HCT116 (cell line): ENCODE measurements at regions not wholly inside any gene's neighbourhood (a gene's known extent, or its start where the extent isn't known, plus 50 kb on each side); places are given as distances from the start of the nearest gene placed in this dataset.

Experiments used
- ATAC-seq: fragments of 200-7000 bp; cut with Tn5 transposase; 2 replicates; pipeline ENCODE4 v1.9.1; 2020; ENCODE audit warnings: mild to moderate bottlenecking, moderate library complexity
- BruUV-seq: library from RNA; stranded (reverse); fragments of 400-500 nt; replicated peaks from 2 replicates; lab custom pipeline; 2021; lab: Mats Ljungman, UMichigan
- CTCF ChIA-PET: fragments of 300-600 bp; sonication (Branson Sonifier 250); formaldehyde crosslinking; loops from one replicate; lab custom pipeline; 2021; ENCODE audit warnings: antibody characterized with exemption; lab: Charles Lee
- POLR2A ChIA-PET: fragments of 300-600, 350-600 bp; sonication (Branson Sonifier 250); formaldehyde crosslinking; loops from one replicate; lab custom pipeline; 2021; ENCODE audit warnings: antibody characterized with exemption; lab: Charles Lee
- RAD21 ChIA-PET, 2 experiments: fragments of 300-600 bp; sonication (Branson Sonifier 250); formaldehyde crosslinking; loops; one replicate each; lab custom pipeline; 2023; ENCODE audit warnings: low total read pairs in 2 of 2; ENCODE audit not compliant: uncharacterized antibody in 2 of 2, unreplicated experiment in 2 of 2, low non-redundant PET in 1 of 2; lab: Charles Lee
- DNase-seq: peaks from one replicate; pipeline ENCODE4 v3.0.0-alpha.2; 2010; ENCODE audit warnings: low read depth, low spot score
- H2AFZ ChIP-seq: fragments of 200-600 bp; shearing (Covaris generic), sonication (generic); 2 replicates; pipeline ENCODE4 v1.6.1; 2017; ENCODE audit warnings: low read depth, mixed run types, mixed read lengths, antibody characterized with exemption, low read length; ENCODE audit not compliant: poor library complexity, severe bottlenecking
- H3K27ac ChIP-seq: 2 replicates; pipeline ENCODE4 v1.5.1; 2012; ENCODE audit warnings: low read depth, low read length
- H3K27me3 ChIP-seq: fragments of 200-600 bp; sonication (generic); 2 replicates; pipeline ENCODE4 v1.6.1; 2016; ENCODE audit warnings: mixed run types, low read length, mixed read lengths; ENCODE audit not compliant: insufficient read depth
- H3K36me3 ChIP-seq, 2 experiments: fragments of 200-500 bp in 1 of 2; fragments of 200-600 bp in 1 of 2; sonication (Bioruptor generic) in 1 of 2; sonication (generic) in 1 of 2; 2 replicates each; pipeline versions ENCODE4 v1.5.1 to v1.6.1; 2014 to 2016; ENCODE audit warnings: low read length in 2 of 2, inconsistent platforms in 1 of 2, mixed read lengths in 1 of 2, mixed run types in 1 of 2; ENCODE audit not compliant: insufficient read depth in 2 of 2, control insufficient read depth in 1 of 2
- H3K4me1 ChIP-seq, 2 experiments: fragments of 200-600 bp in 1 of 2; sonication (generic) in 1 of 2; 2 replicates each; pipeline versions ENCODE4 v1.5.1 to v1.6.1; 2012 to 2017; ENCODE audit warnings: low read length in 2 of 2, inconsistent platforms in 1 of 2, mild to moderate bottlenecking in 1 of 2, mixed read lengths in 1 of 2, mixed run types in 1 of 2, moderate library complexity in 1 of 2; ENCODE audit not compliant: insufficient read depth in 2 of 2, control insufficient read depth in 1 of 2
- H3K4me2 ChIP-seq: fragments of 200-600 bp; sonication (generic); 2 replicates; pipeline ENCODE4 v1.6.1; 2017; ENCODE audit warnings: mixed run types, low read length, mixed read lengths
- H3K4me3 ChIP-seq, 2 experiments: fragments of 200-600 bp in 1 of 2; sonication (generic) in 1 of 2; replicated peaks in 1 of 2; 2 replicates each; pipeline ENCODE4 v1.5.1; 2011 to 2016; ENCODE audit warnings: low read length in 2 of 2, control low read depth in 1 of 2, low read depth in 1 of 2, mild to moderate bottlenecking in 1 of 2, mixed read lengths in 1 of 2, mixed run types in 1 of 2
- H3K79me2 ChIP-seq: fragments of 200-600 bp; sonication (generic); 2 replicates; pipeline ENCODE4 v1.6.1; 2017; ENCODE audit warnings: mild to moderate bottlenecking, mixed run types, low read length, moderate library complexity, mixed read lengths; ENCODE audit not compliant: insufficient read depth
- H3K9ac ChIP-seq: fragments of 200-600 bp; sonication (generic); 2 replicates; pipeline ENCODE4 v1.6.1; 2016; ENCODE audit warnings: low read length, mixed read lengths
- H3K9me2 ChIP-seq: fragments of 200-600 bp; sonication (generic), shearing (Covaris generic); 2 replicates; pipeline ENCODE4 v1.6.1; 2017; ENCODE audit warnings: mixed run types, mild to moderate bottlenecking, moderate library complexity; ENCODE audit not compliant: insufficient read depth
- H3K9me3 ChIP-seq, 2 experiments: fragments of 200-500 bp in 1 of 2; fragments of 200-600 bp in 1 of 2; sonication (Bioruptor generic) in 1 of 2; sonication (generic) in 1 of 2; 2 replicates each; pipeline ENCODE4 v1.6.1; 2014 to 2017; ENCODE audit warnings: low read length in 2 of 2, mixed read lengths in 2 of 2, inconsistent platforms in 1 of 2, low read depth in 1 of 2, mild to moderate bottlenecking in 1 of 2, mixed run types in 1 of 2, moderate library complexity in 1 of 2; ENCODE audit not compliant: control insufficient read depth in 1 of 2, insufficient read depth in 1 of 2
- H4K20me1 ChIP-seq: fragments of 200-600 bp; sonication (generic), shearing (Covaris generic); 2 replicates; pipeline ENCODE4 v1.6.1; 2017; ENCODE audit warnings: mixed run types, mild to moderate bottlenecking, moderate library complexity; ENCODE audit not compliant: insufficient read depth
- ATF3 ChIP-seq: IDR thresholded peaks from 2 replicates; pipeline ENCODE4 v1.6.1; 2012
- CBX3 ChIP-seq: IDR thresholded peaks from 2 replicates; pipeline ENCODE4 v1.6.1; 2012; ENCODE audit warnings: low read depth
- CTCF ChIP-seq, 3 experiments: fragments of 200-600 bp in 1 of 3; sonication (generic) in 1 of 3; IDR thresholded peaks in 2 of 3; conservative IDR thresholded peaks in 1 of 3; 2 replicates each; pipeline ENCODE4 v1.5.1; 2012 to 2017; ENCODE audit warnings: low read depth in 2 of 3, low read length in 2 of 3, antibody characterized with exemption in 1 of 3, borderline replicate concordance in 1 of 3, control low read depth in 1 of 3, mild to moderate bottlenecking in 1 of 3, mixed read lengths in 1 of 3, mixed run types in 1 of 3, moderate library complexity in 1 of 3; ENCODE audit not compliant: insufficient read depth in 1 of 3
- EGR1 ChIP-seq: IDR thresholded peaks from 2 replicates; pipeline ENCODE4 v1.6.1; 2012; ENCODE audit warnings: low read depth
- EZH2 ChIP-seq: fragments of 200-600 bp; sonication (generic); IDR thresholded peaks from 2 replicates; pipeline ENCODE4 v1.6.1; 2017; ENCODE audit warnings: antibody characterized with exemption, mixed run types
- EZH2phosphoT487 ChIP-seq: fragments of 200-600 bp; IDR thresholded peaks from 2 replicates; pipeline ENCODE4 v1.6.1; 2018; ENCODE audit warnings: antibody characterized with exemption, borderline replicate concordance
- SIN3A ChIP-seq: IDR thresholded peaks from 2 replicates; pipeline ENCODE4 v1.6.1; 2012; ENCODE audit warnings: low read depth
- SP1 ChIP-seq: IDR thresholded peaks from 2 replicates; pipeline ENCODE4 v1.6.1; 2012; ENCODE audit warnings: low read depth
- SRF ChIP-seq: IDR thresholded peaks from 2 replicates; pipeline ENCODE4 v1.6.1; 2012; ENCODE audit warnings: low read depth
- TCF7L2 ChIP-seq: IDR thresholded peaks from 2 replicates; pipeline ENCODE4 v1.7.0; 2011; ENCODE audit warnings: borderline replicate concordance, inconsistent platforms; ENCODE audit not compliant: insufficient read depth, insufficient read length; ENCODE audit errors: extremely low read depth
- YY1 ChIP-seq: IDR thresholded peaks from 2 replicates; pipeline ENCODE4 v1.6.1; 2011; ENCODE audit warnings: low read length, low read depth, moderate library complexity, mild to moderate bottlenecking; ENCODE audit not compliant: insufficient replicate concordance; ENCODE audit errors: extremely low read depth
- ZNF274 ChIP-seq: fragments of 200-500 bp; sonication (Bioruptor generic); IDR thresholded peaks from 2 replicates; pipeline ENCODE4 v1.6.1; 2014; ENCODE audit warnings: mild to moderate bottlenecking, low read depth, low read length, inconsistent platforms
- intact Hi-C: fragments of 100-400 bp; cut with micrococcal nuclease; formaldehyde crosslinking; loops from 2 replicates; pipeline ENCODE4 v1.10.0; 2022

- H3K27me3 ChIP-seq: no peaks in the 10 kb centered on the region
- H4K20me1 ChIP-seq: no peaks in the 10 kb centered on the region
- H3K9me3 ChIP-seq: peaks cover 0 to 3% of the 10 kb centered on the region in 2 experiments; a peak in 3 of 4 replicates
- no peak overlapping the region for H3K27ac ChIP-seq
- TF ChIP-seq ZNF274 (no peak), YY1 (no peak), SRF (no peak), CTCF (IDR thresholded peaks at IDR 0.05 in 2 of 3, conservative IDR thresholded peaks at IDR 0.05 in 1 of 3; ENCODE audit: borderline replicate concordance in 1 of 3, insufficient read depth in 1 of 3, low read depth in 2 of 3, low read length in 2 of 3) (no peak)
- no peak overlapping the region for H3K4me3 ChIP-seq
- no peak for ATAC-seq
- H3K4me1 ChIP-seq: no peaks in the 10 kb centered on the region
- no peak overlapping the region for H3K9ac ChIP-seq
- H3K36me3 ChIP-seq: no peaks in the 10 kb centered on the region
- POLR2A ChIA-PET: no interaction called here
- no peak for DNase-seq
- CTCF ChIA-PET: no interaction called here
- RAD21 ChIA-PET: no interaction called here
- no peaks in the 10 kb centered on the region for H3K9me2 ChIP-seq
- H3K4me2 ChIP-seq: no peak overlapping the region
- H3K79me2 ChIP-seq: no peaks in the 10 kb centered on the region
- intact Hi-C loops: no loop called here
- no TSS peak for BruUV-seq
- no peak overlapping the region for H2AFZ ChIP-seq
These were observed 1390.7 kb downstream of the FSCB start for GRCh38 chr14:43116341-43116740.

- CTCF ChIA-PET: no interaction called here
- TF ChIP-seq CTCF (IDR thresholded peaks at IDR 0.05 in 2 of 3, conservative IDR thresholded peaks at IDR 0.05 in 1 of 3; ENCODE audit: borderline replicate concordance in 1 of 3, insufficient read depth in 1 of 3, low read depth in 2 of 3, low read length in 2 of 3) (no peak), SIN3A (no peak), CBX3 (no peak), ZNF274 (no peak), SP1 (no peak), EZH2phosphoT487 (no peak), ATF3 (no peak), EGR1 (no peak), EZH2 (no peak), YY1 (no peak), SRF (no peak), TCF7L2 (no peak)
These were observed 1401.8 kb downstream of the FSCB start for GRCh38 chr14:43105305-43105704.

More at GRCh38 chr14:43105305-43105704, 1401.8 kb downstream of the FSCB start:
- Histone ChIP-seq H3K9me3 (no peaks in the 10 kb centered on the region; a peak in 1 of 4 replicates), H3K27me3 (no peaks in the 10 kb centered on the region), H4K20me1 (no peaks in the 10 kb centered on the region; the same call in 1 of the 2 replicates), H3K4me2 (no peak overlapping the region), H3K36me3 (no peaks in the 10 kb centered on the region), H3K4me3 (no peak overlapping the region), H3K27ac (no peak overlapping the region), H3K9me2 (no peaks in the 10 kb centered on the region), H3K4me1 (no peaks in the 10 kb centered on the region), H2AFZ (no peak overlapping the region), H3K9ac (no peak overlapping the region), H3K79me2 (no peaks in the 10 kb centered on the region)
- intact Hi-C loops: no loop called here
- ATAC-seq: no peak
- POLR2A ChIA-PET: no interaction called here
- DNase-seq: no peak
- BruUV-seq: no TSS peak
- RAD21 ChIA-PET: no interaction called here
